Liver (tissue), 3 donors: ENCODE measurements at regions not wholly inside any gene's neighbourhood (a gene's known extent, or its start where the extent isn't known, plus 50 kb on each side); places are given as distances from the start of the nearest gene placed in this dataset.

ENCODE experiments used
- CTCF ChIP-seq: fragments of 150-350 bp; IDR thresholded peaks from 2 replicates; pipeline ENCODE4 v1.5.1; 2017; ENCODE audit warnings: improper control_type of control experiment, low read depth, low read length; ENCODE audit not compliant: missing input control
- GABPA ChIP-seq, 2 donors: IDR thresholded peaks in 1 of 2; conservative IDR thresholded peaks in 1 of 2; 2 replicates each; pipeline ENCODE4 v1.6.1; 2016; ENCODE audit warnings: antibody characterized with exemption in 2 of 2, mild to moderate bottlenecking in 1 of 2, moderate library complexity in 1 of 2
- RXRA ChIP-seq, 2 donors: IDR thresholded peaks; 2 replicates each; pipeline ENCODE4 v1.6.1; 2017 to 2018; ENCODE audit warnings: antibody characterized with exemption in 2 of 2, mild to moderate bottlenecking in 1 of 2
- donor health status: healthy.
- donor health status: healthy.

- no peak for TF ChIP-seq CTCF
- TF ChIP-seq RXRA (IDR thresholded peaks at IDR 0.05): no peak
- TF ChIP-seq GABPA (IDR thresholded peaks at IDR 0.05 in 1 of 2, conservative IDR thresholded peaks at IDR 0.05 in 1 of 2): no peak
Measured at GRCh38 chr11:105371311-105371710, 231.7 kb upstream of the CARD18 start.
